ENCODE measurements at regions not wholly inside any gene's neighbourhood (a gene's known extent, or its start where the extent isn't known, plus 50 kb on each side); places are given as distances from the start of the nearest gene placed in this dataset.

GRCh38 chr9:4926239-4926638, 58.8 kb upstream of the JAK2 start:
- ATAC-seq (ENCODE audit: low read depth) (no peak), DNase-seq (no peak)
- no peak overlapping the region for H3K4me3 Mint-ChIP-seq
- CTCF ChIA-PET: interaction anchor here (0.8 kb wide), 1 partner anchor 167 kb away, joined by 3 read pairs; no protein-coding TSS in a partner anchor
- TF ChIP-seq, protein P1, sequence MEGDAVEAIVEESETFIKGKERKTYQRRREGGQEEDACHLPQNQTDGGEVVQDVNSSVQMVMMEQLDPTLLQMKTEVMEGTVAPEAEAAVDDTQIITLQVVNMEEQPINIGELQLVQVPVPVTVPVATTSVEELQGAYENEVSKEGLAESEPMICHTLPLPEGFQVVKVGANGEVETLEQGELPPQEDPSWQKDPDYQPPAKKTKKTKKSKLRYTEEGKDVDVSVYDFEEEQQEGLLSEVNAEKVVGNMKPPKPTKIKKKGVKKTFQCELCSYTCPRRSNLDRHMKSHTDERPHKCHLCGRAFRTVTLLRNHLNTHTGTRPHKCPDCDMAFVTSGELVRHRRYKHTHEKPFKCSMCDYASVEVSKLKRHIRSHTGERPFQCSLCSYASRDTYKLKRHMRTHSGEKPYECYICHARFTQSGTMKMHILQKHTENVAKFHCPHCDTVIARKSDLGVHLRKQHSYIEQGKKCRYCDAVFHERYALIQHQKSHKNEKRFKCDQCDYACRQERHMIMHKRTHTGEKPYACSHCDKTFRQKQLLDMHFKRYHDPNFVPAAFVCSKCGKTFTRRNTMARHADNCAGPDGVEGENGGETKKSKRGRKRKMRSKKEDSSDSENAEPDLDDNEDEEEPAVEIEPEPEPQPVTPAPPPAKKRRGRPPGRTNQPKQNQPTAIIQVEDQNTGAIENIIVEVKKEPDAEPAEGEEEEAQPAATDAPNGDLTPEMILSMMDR (IDR thresholded peaks at IDR 0.05): no peak
- POLR2A ChIA-PET: no interaction called here
- H3K27ac Mint-ChIP-seq: no peak overlapping the region
- peaks cover 16% of the 10 kb centered on the region for H3K4me1 Mint-ChIP-seq
- H3K27me3 Mint-ChIP-seq: no peaks in the 10 kb centered on the region
- intact Hi-C loops (cut with micrococcal nuclease): loop anchor here (10.0 kb wide), 2 partner anchors 321 to 541 kb away; no protein-coding TSS in a partner anchor
- no peaks in the 10 kb centered on the region for H3K9me3 Mint-ChIP-seq
- H3K36me3 Mint-ChIP-seq (ENCODE audit: low read depth): no peaks in the 10 kb centered on the region

GRCh38 chr9:4927043-4927471, 58.0 kb upstream of the JAK2 start:
- POLR2A ChIA-PET: no interaction called here
- TF ChIP-seq, protein P1 (IDR thresholded peaks at IDR 0.05): no peak
- DNase-seq (no peak), ATAC-seq (ENCODE audit: low read depth) (no peak)
- H3K27ac Mint-ChIP-seq: no peak overlapping the region
- intact Hi-C loops (cut with micrococcal nuclease): loop anchor here (10.0 kb wide), 2 partner anchors 322 to 542 kb away; no protein-coding TSS in a partner anchor
- H3K27me3 Mint-ChIP-seq: no peaks in the 10 kb centered on the region
- H3K4me3 Mint-ChIP-seq: no peak overlapping the region
- CTCF ChIA-PET: interaction anchor here (0.6 to 0.8 kb wide), 2 partner anchors 164 to 168 kb away, joined by 3 to 4 read pairs; no protein-coding TSS in a partner anchor
- H3K36me3 Mint-ChIP-seq (ENCODE audit: low read depth): no peaks in the 10 kb centered on the region
- no peaks in the 10 kb centered on the region for H3K9me3 Mint-ChIP-seq
- peaks cover 16% of the 10 kb centered on the region for H3K4me1 Mint-ChIP-seq

- ATAC-seq (ENCODE audit: low read depth): no peak
- Mint-ChIP-seq H3K4me3 (no peak overlapping the region), H3K4me1 (peaks cover 16% of the 10 kb centered on the region), H3K9me3 (no peaks in the 10 kb centered on the region), H3K36me3 (ENCODE audit: low read depth) (no peaks in the 10 kb centered on the region), H3K27ac (no peak overlapping the region), H3K27me3 (no peaks in the 10 kb centered on the region)
- DNase-seq: no peak
- TF ChIP-seq, protein P1 (IDR thresholded peaks at IDR 0.05): no peak
- intact Hi-C loops (cut with micrococcal nuclease): loop anchor here (10.0 kb wide), 2 partner anchors 323 to 543 kb away; no protein-coding TSS in a partner anchor
- ChIA-PET POLR2A (no interaction called here), CTCF (interaction anchor here (0.6 kb wide), 1 partner anchor 165 kb away, joined by 4 read pairs; no protein-coding TSS in a partner anchor)
Measured at GRCh38 chr9:4927701-4928100, 57.4 kb upstream of the JAK2 start.

DNA sequence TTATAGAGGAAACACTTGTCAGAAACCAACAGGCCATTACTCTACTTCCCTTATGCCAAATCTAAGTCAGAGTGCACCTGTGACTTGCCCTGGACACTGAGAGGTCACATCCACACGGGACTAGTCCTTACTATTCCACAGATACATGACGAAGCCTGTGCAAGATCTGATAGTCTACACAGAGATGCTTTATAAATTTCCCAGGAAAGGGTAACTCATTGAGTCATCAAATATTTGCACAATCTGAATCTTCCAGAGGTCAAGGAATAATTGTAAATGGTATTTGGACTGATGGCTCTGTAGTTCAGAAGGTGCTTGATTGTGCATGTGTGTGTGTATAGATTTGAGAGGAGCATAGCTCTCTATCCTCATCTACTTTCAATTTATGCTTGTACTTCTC, 55.2 kb upstream of the JAK2 start:
- Mint-ChIP-seq H3K4me1 (peaks cover 12% of the 10 kb centered on the region), H3K27me3 (no peaks in the 10 kb centered on the region), H3K4me3 (no peak overlapping the region), H3K9me3 (no peaks in the 10 kb centered on the region), H3K36me3 (ENCODE audit: low read depth) (no peaks in the 10 kb centered on the region), H3K27ac (no peak overlapping the region)
- CTCF ChIA-PET: no interaction called here
- TF ChIP-seq, protein P1 (IDR thresholded peaks at IDR 0.05): no peak
- no peak for DNase-seq
- intact Hi-C loops (cut with micrococcal nuclease): loop anchor here (10.0 kb wide), 3 partner anchors 45 to 545 kb away; no protein-coding TSS in a partner anchor
- POLR2A ChIA-PET: no interaction called here
- no peak for ATAC-seq (ENCODE audit: low read depth)

GRCh38 chr9:4932681-4933080, 52.4 kb upstream of the JAK2 start:
- no peak for DNase-seq
- TF ChIP-seq, protein P1 (IDR thresholded peaks at IDR 0.05): no peak
- ChIA-PET POLR2A (no interaction called here), CTCF (no interaction called here)
- Mint-ChIP-seq H3K9me3 (no peaks in the 10 kb centered on the region), H3K27me3 (no peaks in the 10 kb centered on the region), H3K36me3 (ENCODE audit: low read depth) (no peaks in the 10 kb centered on the region), H3K27ac (no peak overlapping the region), H3K4me3 (no peak overlapping the region), H3K4me1 (peaks cover 28% of the 10 kb centered on the region)
- intact Hi-C loops (cut with micrococcal nuclease): loop anchor here (10.0 kb wide), 1 partner anchor 48 kb away; no protein-coding TSS in a partner anchor
- no peak for ATAC-seq (ENCODE audit: low read depth)
